H1 (cell line): ENCODE measurements at regions not wholly inside any gene's neighbourhood (a gene's known extent, or its start where the extent isn't known, plus 50 kb on each side); places are given as distances from the start of the nearest gene placed in this dataset.
"Not testable (repeated sequence)": the region's sequence is repeated elsewhere in the genome, so short reads cannot be mapped to it uniquely, and the experiment has no call there.

Experiments used
- CTCF ChIA-PET: fragments of 300-600 bp; sonication (Branson Sonifier 250); formaldehyde crosslinking; loops from one replicate; lab custom pipeline; 2021; ENCODE audit not compliant: partially characterized antibody; lab: Charles Lee
- POLR2A ChIA-PET: fragments of 300-600 bp; sonication (Branson Sonifier 250); formaldehyde crosslinking; loops from one replicate; lab custom pipeline; 2021; ENCODE audit warnings: inconsistent platforms; ENCODE audit not compliant: partially characterized antibody; lab: Charles Lee
- DNase-seq, 2 experiments: peaks; one replicate each; pipeline versions ENCODE4 v3.0.0 to v3.0.0-alpha.2; 2010 to 2022; ENCODE audit warnings: low spot score in 2 of 2, low read depth in 1 of 2, mixed read lengths in 1 of 2
- FAIRE-seq: peaks from 2 replicates; lab custom pipeline; 2011; peaks lifted over from hg19 to GRCh38; lab: Jason Lieb, UNC
- H2AFZ ChIP-seq: 2 replicates; pipeline ENCODE4 v1.8.1; 2012; ENCODE audit warnings: low read length, inconsistent platforms
- H2AK5ac ChIP-seq: 2 replicates; pipeline ENCODE4 v1.6.1; 2013; ENCODE audit warnings: low read depth, low read length
- H2BK120ac ChIP-seq: replicated peaks from 2 replicates; pipeline ENCODE3; 2013; ENCODE audit warnings: low read depth, low read length, inconsistent platforms
- H2BK12ac ChIP-seq: 2 replicates; pipeline ENCODE4 v1.6.1; 2013; ENCODE audit warnings: low read depth, low read length
- H2BK15ac ChIP-seq: 2 replicates; pipeline ENCODE4 v1.6.1; 2013; ENCODE audit warnings: low read length
- H2BK20ac ChIP-seq: 2 replicates; pipeline ENCODE4 v1.6.1; 2013; ENCODE audit warnings: low read length
- H2BK5ac ChIP-seq: 2 replicates; pipeline ENCODE4 v1.6.1; 2013; ENCODE audit warnings: low read depth, low read length
- H3K14ac ChIP-seq: 2 replicates; pipeline ENCODE4 v1.6.1; 2013; ENCODE audit warnings: inconsistent platforms; ENCODE audit not compliant: insufficient read length
- H3K18ac ChIP-seq: 2 replicates; pipeline ENCODE4 v1.6.1; 2013; ENCODE audit warnings: low read length; ENCODE audit errors: extremely low read depth
- H3K23ac ChIP-seq: 2 replicates; pipeline ENCODE4 v1.6.1; 2013; ENCODE audit warnings: inconsistent platforms; ENCODE audit not compliant: insufficient read length
- H3K23me2 ChIP-seq: 2 replicates; pipeline ENCODE4 v1.6.1; 2013; ENCODE audit warnings: low read depth, low read length
- H3K27ac ChIP-seq: 2 replicates; pipeline ENCODE4 v1.6.1; 2011; ENCODE audit warnings: low read depth, low read length, inconsistent platforms
- H3K27me3 ChIP-seq, 4 experiments: replicated peaks in 1 of 4; 1 replicate in 1 of 4; 2 replicates in 3 of 4; pipeline versions ENCODE4 v1.6.1 to v1.8.1; 2011 to 2013; ENCODE audit warnings: low read length in 3 of 4, mild to moderate bottlenecking in 3 of 4, inconsistent platforms in 2 of 4, mixed read lengths in 2 of 4, moderate library complexity in 1 of 4; ENCODE audit not compliant: control insufficient read depth in 3 of 4, insufficient read depth in 3 of 4; ENCODE audit errors: extremely low read depth in 1 of 4
- H3K36me3 ChIP-seq, 4 experiments: 2 replicates each; pipeline versions ENCODE4 v1.6.1 to v1.8.1; 2011 to 2013; ENCODE audit warnings: mild to moderate bottlenecking in 4 of 4, low read length in 3 of 4, moderate library complexity in 2 of 4, control low read depth in 1 of 4, inconsistent platforms in 1 of 4; ENCODE audit not compliant: insufficient read depth in 4 of 4, control insufficient read depth in 2 of 4
- H3K4ac ChIP-seq: replicated peaks from 2 replicates; pipeline ENCODE3; 2013; ENCODE audit warnings: low read length, low read depth, mixed read lengths, inconsistent platforms; ENCODE audit not compliant: insufficient read length
- H3K4me1 ChIP-seq, 4 experiments: replicated peaks in 1 of 4; 1 replicate in 1 of 4; 2 replicates in 3 of 4; pipeline versions ENCODE4 v1.6.1 to v1.8.1; 2011 to 2013; ENCODE audit warnings: low read length in 3 of 4, inconsistent platforms in 2 of 4, mixed read lengths in 1 of 4; ENCODE audit not compliant: insufficient read depth in 4 of 4, control insufficient read depth in 3 of 4
- H3K4me2 ChIP-seq, 2 experiments: 2 replicates each; pipeline versions ENCODE4 v1.6.1 to v1.8.1; 2011 to 2013; ENCODE audit warnings: low read depth in 2 of 2, low read length in 2 of 2, control low read depth in 1 of 2, inconsistent platforms in 1 of 2, mild to moderate bottlenecking in 1 of 2; ENCODE audit not compliant: insufficient read depth in 1 of 2
- H3K4me3 ChIP-seq, 4 experiments: fragments of 200-600, 300-600 bp in 1 of 4; sonication (generic), shearing (Covaris generic), sonication (Bioruptor Twin) in 1 of 4; 2 replicates each; pipeline versions ENCODE4 v1.5.1 to v1.8.1; 2011 to 2016; ENCODE audit warnings: low read length in 4 of 4, low read depth in 3 of 4, control low read depth in 2 of 4, inconsistent platforms in 2 of 4, mild to moderate bottlenecking in 2 of 4, mixed read lengths in 1 of 4, moderate library complexity in 1 of 4; ENCODE audit not compliant: insufficient read depth in 2 of 4; ENCODE audit errors: extremely low read depth in 1 of 4
- H3K56ac ChIP-seq: replicated peaks from 2 replicates; pipeline ENCODE3; 2013; ENCODE audit warnings: low read depth, mild to moderate bottlenecking, mixed read lengths, low read length, inconsistent platforms; ENCODE audit not compliant: insufficient read length
- H3K79me1 ChIP-seq: 2 replicates; pipeline ENCODE4 v1.6.1; 2013; ENCODE audit warnings: low read depth, low read length, control low read depth
- H3K79me2 ChIP-seq, 2 experiments: 2 replicates each; pipeline versions ENCODE4 v1.6.1 to v1.8.1; 2012 to 2013; ENCODE audit warnings: low read length in 2 of 2, mild to moderate bottlenecking in 2 of 2, inconsistent platforms in 1 of 2; ENCODE audit not compliant: insufficient read depth in 2 of 2, control insufficient read depth in 1 of 2
- H3K9ac ChIP-seq, 4 experiments: replicated peaks in 1 of 4; 1 replicate in 1 of 4; 2 replicates in 3 of 4; pipeline versions ENCODE4 v1.6.1 to v1.8.1; 2011 to 2013; ENCODE audit warnings: low read depth in 3 of 4, low read length in 3 of 4, control low read depth in 2 of 4, mild to moderate bottlenecking in 2 of 4, moderate library complexity in 2 of 4, inconsistent platforms in 1 of 4; ENCODE audit errors: extremely low read depth in 1 of 4
- H3K9me3 ChIP-seq, 2 experiments: 2 replicates each; pipeline versions ENCODE4 v1.6.1 to v1.8.1; 2012 to 2013; ENCODE audit warnings: mild to moderate bottlenecking in 2 of 2, moderate library complexity in 2 of 2, control low read depth in 1 of 2, inconsistent platforms in 1 of 2, low read depth in 1 of 2, low read length in 1 of 2, mixed read lengths in 1 of 2; ENCODE audit not compliant: insufficient read depth in 2 of 2
- H4K20me1 ChIP-seq, 2 experiments: replicated peaks in 1 of 2; 2 replicates each; pipeline versions ENCODE3 to v1.8.1; 2011 to 2013; ENCODE audit warnings: inconsistent platforms in 2 of 2, low read length in 2 of 2, mild to moderate bottlenecking in 1 of 2; ENCODE audit not compliant: insufficient read depth in 2 of 2, control insufficient read depth in 1 of 2
- H4K5ac ChIP-seq: 2 replicates; pipeline ENCODE4 v1.6.1; 2013; ENCODE audit warnings: low read length, low read depth, mixed read lengths, inconsistent platforms; ENCODE audit not compliant: insufficient read length
- H4K8ac ChIP-seq: 2 replicates; pipeline ENCODE4 v1.8.0; 2013; ENCODE audit warnings: mild to moderate bottlenecking, moderate library complexity, low read length, inconsistent platforms; ENCODE audit not compliant: insufficient read depth; ENCODE audit errors: extremely low read depth
- H4K91ac ChIP-seq: replicated peaks from 2 replicates; pipeline ENCODE3; 2013; ENCODE audit warnings: low read length, mixed read lengths, inconsistent platforms; ENCODE audit not compliant: insufficient read length
- WGBS, 2 experiments: shearing (Covaris generic) in 1 of 2; methylation state at CpG; one replicate each; pipeline versions ENCODE4 v1.1.6 to v1.1.7; 2013 to 2015; ENCODE audit warnings: low lambda C conversion rate in 2 of 2, mixed read lengths in 2 of 2, inconsistent platforms in 1 of 2, low coverage in 1 of 2, missing lambda C conversion rate in 1 of 2; ENCODE audit not compliant: insufficient replicate concordance in 2 of 2, insufficient coverage in 1 of 2, insufficient read length in 1 of 2; ENCODE audit errors: extremely low coverage in 1 of 2, missing lambda C conversion rate in 1 of 2; 5-methylcytosine and 5-hydroxymethylcytosine counted together

DNA sequence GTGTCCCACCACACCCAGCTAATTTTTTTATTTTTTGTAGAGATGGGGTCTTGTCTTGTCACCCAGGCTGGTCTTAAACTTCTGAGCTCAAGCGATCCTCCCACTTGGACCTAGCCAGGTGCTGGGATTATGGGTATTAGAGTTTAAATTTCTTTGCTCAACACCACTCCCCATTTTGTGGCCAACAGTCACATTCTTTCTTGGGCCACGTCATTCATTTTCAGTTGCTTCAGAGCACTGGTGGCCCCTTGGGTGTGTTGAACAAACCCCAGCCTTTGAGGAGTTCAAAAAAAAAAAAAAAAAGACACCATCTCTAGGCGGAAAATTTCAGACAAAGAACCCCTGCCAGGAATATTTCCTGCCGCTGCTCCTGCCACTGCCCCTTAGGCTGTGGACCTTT, 77.0 kb downstream of the SPDYE17 start:
- H3K18ac ChIP-seq, H3K27me3 ChIP-seq, H4K5ac ChIP-seq, CTCF ChIA-PET, FAIRE-seq, DNase-seq, H3K56ac ChIP-seq, H2BK15ac ChIP-seq, POLR2A ChIA-PET, H2BK120ac ChIP-seq, H2BK12ac ChIP-seq, H3K4me3 ChIP-seq, H3K79me1 ChIP-seq, H3K23ac ChIP-seq, H3K36me3 ChIP-seq, H4K8ac ChIP-seq, H3K9ac ChIP-seq, H2BK20ac ChIP-seq, H3K4ac ChIP-seq, H3K14ac ChIP-seq, H3K4me1 ChIP-seq, H2AFZ ChIP-seq, H3K79me2 ChIP-seq, H4K20me1 ChIP-seq, H3K27ac ChIP-seq, H3K9me3 ChIP-seq, H2AK5ac ChIP-seq, H3K23me2 ChIP-seq, H2BK5ac ChIP-seq, H4K91ac ChIP-seq, H3K4me2 ChIP-seq: not testable (repeated sequence)
- 75% methylated on average over 2 of the region's 4 CpGs; no CpG with 5 or more reads in 1 of the 2 experiments for WGBS, 2 experiments

GRCh38 chr7:76944603-76945002, 87.6 kb downstream of the SPDYE17 start:
- H3K36me3 ChIP-seq, CTCF ChIA-PET, H3K9ac ChIP-seq, H3K4ac ChIP-seq, H3K23me2 ChIP-seq, DNase-seq, H3K79me2 ChIP-seq, H4K20me1 ChIP-seq, H3K27ac ChIP-seq, FAIRE-seq, H2AFZ ChIP-seq, H2BK15ac ChIP-seq, H4K91ac ChIP-seq, POLR2A ChIA-PET, H3K23ac ChIP-seq, H2BK5ac ChIP-seq, H3K9me3 ChIP-seq, H2BK20ac ChIP-seq, H3K18ac ChIP-seq, H3K79me1 ChIP-seq, H4K8ac ChIP-seq, H3K4me3 ChIP-seq, H3K27me3 ChIP-seq, H4K5ac ChIP-seq, H2BK12ac ChIP-seq, H3K4me1 ChIP-seq, H3K56ac ChIP-seq, H3K14ac ChIP-seq, H2BK120ac ChIP-seq, H2AK5ac ChIP-seq, H3K4me2 ChIP-seq: not testable (repeated sequence)
